LNCaP clone FGC (cell line): ENCODE measurements at regions not wholly inside any gene's neighbourhood (a gene's known extent, or its start where the extent isn't known, plus 50 kb on each side); places are given as distances from the start of the nearest gene placed in this dataset.

Experiments
- DNase-seq: peaks from one replicate; pipeline ENCODE4 v3.0.0-alpha.2; 2011; ENCODE audit warnings: low read depth
- H3K4me3 ChIP-seq: 2 replicates; pipeline ENCODE4 v1.5.1; 2011; ENCODE audit warnings: mild to moderate bottlenecking, low read depth, low read length, control low read depth
- TF ChIP-seq, protein P1 (sequence below): IDR thresholded peaks from 2 replicates; pipeline ENCODE4 v1.5.1; 2012; ENCODE audit warnings: mild to moderate bottlenecking; ENCODE audit not compliant: control insufficient read depth, insufficient read depth; ENCODE audit errors: extremely low read depth

DNA sequence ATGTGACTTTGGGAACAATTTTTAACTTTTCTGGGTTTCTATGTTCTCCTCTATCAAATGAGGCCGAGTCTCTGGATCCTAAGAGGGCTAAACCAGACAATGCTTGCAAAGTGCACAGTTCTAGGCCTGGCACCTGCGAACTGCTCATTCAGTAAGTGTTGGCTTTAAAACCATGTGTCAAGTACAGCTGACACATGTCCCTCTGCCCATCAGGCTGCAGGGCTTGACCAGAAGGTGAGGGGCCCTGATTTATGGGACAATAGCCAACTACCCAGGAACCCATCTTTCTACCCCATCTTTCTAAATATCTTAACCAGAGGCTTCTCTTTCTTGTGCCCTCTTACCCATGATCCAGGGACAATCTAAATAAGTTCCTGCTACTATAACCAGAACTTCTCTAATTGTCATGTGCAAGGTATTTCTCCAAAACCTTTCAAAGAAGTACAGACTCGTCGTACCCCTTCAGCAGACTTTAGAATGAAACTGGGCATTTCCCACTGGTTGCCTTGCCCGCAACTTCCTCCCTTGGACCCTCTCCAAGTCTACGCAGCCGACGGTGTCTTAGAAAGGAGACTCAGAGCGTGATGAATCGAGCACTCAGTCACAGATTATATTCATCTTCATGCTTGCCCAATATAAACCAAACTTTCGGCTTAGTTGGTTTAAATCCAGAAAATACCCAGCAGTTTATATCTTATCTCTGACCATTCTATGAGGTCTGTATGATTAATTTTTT lies 69.8 kb upstream of the STEAP1B start:
- TF ChIP-seq, protein P1, sequence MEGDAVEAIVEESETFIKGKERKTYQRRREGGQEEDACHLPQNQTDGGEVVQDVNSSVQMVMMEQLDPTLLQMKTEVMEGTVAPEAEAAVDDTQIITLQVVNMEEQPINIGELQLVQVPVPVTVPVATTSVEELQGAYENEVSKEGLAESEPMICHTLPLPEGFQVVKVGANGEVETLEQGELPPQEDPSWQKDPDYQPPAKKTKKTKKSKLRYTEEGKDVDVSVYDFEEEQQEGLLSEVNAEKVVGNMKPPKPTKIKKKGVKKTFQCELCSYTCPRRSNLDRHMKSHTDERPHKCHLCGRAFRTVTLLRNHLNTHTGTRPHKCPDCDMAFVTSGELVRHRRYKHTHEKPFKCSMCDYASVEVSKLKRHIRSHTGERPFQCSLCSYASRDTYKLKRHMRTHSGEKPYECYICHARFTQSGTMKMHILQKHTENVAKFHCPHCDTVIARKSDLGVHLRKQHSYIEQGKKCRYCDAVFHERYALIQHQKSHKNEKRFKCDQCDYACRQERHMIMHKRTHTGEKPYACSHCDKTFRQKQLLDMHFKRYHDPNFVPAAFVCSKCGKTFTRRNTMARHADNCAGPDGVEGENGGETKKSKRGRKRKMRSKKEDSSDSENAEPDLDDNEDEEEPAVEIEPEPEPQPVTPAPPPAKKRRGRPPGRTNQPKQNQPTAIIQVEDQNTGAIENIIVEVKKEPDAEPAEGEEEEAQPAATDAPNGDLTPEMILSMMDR, result no peak
- H3K4me3 ChIP-seq, result no peak overlapping the region
- no peak for DNase-seq

DNA sequence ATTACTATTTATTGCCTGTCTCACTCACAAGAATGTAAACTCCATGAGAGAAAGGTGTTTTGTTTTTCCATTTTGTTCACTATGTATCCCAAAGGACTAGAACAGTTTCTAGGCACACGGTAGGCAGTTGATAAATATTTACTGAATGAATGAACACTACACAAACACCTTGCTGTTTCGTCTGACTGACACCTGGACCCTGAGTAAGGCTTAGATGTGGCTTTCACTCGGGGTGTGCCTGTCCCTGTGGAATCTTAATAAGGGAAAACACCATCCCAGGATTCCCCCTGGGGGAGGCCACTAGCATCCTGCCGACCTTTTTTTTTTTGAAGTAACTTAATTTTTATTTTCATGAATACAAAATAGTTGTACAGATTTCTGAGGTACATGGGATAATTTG lies 66.6 kb upstream of the STEAP1B start:
- no peak for DNase-seq
- TF ChIP-seq, protein P1, result no peak
- no peak overlapping the region for H3K4me3 ChIP-seq

DNA sequence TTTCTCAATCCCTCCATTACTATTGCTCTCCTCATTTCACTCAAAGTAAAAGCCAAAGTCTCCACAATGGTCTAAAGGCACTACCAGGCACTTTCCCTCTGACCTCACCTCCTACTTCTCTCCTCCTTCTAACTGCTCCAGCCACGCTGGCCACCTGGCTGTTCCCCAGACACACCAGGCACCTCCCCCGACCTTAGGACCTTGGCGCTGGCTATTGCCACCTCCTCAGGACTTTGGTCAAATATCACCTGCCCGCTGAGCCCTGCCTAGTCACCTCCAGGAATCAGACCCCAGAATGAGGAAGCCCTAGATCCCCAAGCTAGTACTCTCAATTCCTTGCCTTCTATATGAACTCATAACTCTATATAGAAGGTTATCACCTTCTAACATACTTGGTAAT lies 66.2 kb upstream of the STEAP1B start:
- no peak overlapping the region for H3K4me3 ChIP-seq
- DNase-seq, result no peak
- TF ChIP-seq, protein P1, result no peak

DNA sequence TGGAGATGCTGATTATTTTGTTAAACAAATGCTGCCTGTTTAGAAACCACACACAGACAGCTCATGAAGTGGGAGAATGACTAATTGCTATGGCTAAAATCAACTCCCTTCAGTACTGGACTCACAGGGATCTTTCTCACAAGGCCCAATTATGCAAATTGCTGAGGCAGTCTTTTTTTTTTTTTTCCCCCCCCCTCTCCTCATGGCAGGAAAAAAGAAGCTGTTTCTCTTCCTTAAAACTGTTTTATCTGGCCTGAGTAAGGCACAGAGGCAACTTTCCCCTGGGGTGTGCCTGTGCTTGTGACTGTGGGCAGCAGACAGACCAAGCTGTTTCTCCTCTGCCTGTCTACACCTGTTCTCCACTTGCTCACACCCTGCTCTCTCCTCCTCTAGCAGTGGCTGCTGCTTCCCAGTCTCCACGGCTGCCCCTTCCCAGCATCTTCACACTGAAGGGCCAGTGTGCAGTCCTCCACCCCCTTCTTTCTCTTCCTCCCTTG lies 65.4 kb upstream of the STEAP1B start:
- TF ChIP-seq, protein P1, result no peak
- no peak for DNase-seq
- H3K4me3 ChIP-seq, result no peak overlapping the region

DNA sequence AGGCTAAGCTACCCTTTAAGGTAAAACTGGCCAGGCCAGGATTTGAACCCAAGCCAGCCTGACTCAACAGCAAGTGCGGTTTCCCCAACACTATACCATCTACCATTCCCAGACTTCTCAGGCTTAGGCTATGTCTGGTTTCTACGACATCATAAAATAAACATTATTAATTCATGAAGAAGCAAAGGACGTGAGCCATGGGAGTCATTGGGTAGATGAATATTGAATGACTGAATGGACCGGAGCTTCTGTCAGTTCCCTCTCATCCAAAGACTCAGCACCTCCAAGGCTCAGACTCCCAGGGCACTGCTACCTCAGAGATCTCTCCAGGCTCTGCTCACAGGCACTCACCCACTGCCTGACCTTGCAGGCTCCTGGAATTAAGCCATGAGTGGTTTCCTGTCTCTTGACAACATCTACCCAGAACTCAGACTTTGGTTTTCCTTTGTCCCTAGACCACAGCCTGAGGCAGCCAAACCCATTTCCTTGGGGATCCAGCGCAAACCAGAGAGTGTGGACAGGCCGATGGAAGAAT lies 64.6 kb upstream of the STEAP1B start:
- TF ChIP-seq, protein P1, result no peak
- H3K4me3 ChIP-seq, result no peak overlapping the region
- DNase-seq, result no peak

DNA sequence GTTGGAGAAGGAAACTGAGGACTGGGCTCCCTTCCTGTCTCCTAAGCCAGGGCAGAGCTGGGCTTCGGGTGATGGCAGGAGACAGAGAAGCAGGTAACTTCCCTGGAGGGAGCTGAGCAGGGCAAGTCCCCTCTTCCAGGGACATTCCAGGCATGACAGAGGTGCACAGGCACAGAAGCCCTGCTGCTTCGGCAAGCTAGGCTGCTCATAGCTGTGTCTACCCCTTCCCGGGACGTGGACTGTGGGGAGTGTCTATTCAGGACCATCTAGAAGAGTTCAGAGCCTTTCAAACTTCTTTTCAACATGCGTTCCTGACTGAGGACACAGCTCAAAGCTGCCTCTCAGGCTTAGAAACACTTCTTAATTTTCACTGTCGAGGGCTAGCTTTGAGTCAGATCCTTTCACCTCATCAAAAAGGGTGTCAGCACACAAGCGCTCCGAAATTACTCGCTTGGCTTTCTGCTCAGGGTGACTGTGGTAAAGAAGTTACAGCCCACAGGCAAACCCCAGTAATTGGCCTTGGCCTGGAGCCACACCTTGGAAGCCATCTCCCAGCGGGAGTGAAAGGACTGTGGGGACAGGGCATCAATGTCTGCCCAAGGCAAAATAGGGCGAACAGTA lies 63.7 kb upstream of the STEAP1B start:
- TF ChIP-seq, protein P1, result no peak
- no peak overlapping the region for H3K4me3 ChIP-seq
- DNase-seq, result no peak

DNA sequence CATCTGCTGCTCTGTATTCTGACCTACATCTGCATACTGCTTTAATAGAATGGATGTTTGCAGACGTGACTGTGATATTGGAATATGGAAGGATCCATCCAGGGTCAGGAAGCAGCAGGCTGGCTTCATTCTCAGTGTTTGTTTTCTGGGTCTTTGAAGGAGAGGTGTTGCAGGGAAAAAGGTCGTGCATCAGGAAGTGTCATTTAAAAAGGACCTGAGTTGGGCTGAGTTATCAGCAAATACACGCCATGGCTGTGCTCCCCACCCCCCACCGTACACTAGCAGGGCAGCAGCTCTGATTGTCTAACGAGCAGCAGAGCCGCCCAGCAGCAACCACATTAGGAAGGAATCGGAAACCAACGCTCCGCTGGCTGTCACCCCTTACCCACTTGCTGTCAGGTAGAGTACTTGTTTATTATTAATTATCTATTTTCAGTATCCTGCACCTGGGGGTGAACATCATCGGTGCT lies 63.1 kb upstream of the STEAP1B start:
- DNase-seq, result no peak
- TF ChIP-seq, protein P1, result no peak
- no peak overlapping the region for H3K4me3 ChIP-seq
